RCC 7860 (cell line): ENCODE measurements at regions not wholly inside any gene's neighbourhood (a gene's known extent, or its start where the extent isn't known, plus 50 kb on each side); places are given as distances from the start of the nearest gene placed in this dataset.

Experiments used
- DNase-seq: peaks from one replicate; pipeline ENCODE4 v3.0.0-alpha.2; 2015; ENCODE audit warnings: low spot score
- FAIRE-seq: peaks from 2 replicates; lab custom pipeline; 2012; peaks lifted over from hg19 to GRCh38; lab: Jason Lieb, UNC

DNA sequence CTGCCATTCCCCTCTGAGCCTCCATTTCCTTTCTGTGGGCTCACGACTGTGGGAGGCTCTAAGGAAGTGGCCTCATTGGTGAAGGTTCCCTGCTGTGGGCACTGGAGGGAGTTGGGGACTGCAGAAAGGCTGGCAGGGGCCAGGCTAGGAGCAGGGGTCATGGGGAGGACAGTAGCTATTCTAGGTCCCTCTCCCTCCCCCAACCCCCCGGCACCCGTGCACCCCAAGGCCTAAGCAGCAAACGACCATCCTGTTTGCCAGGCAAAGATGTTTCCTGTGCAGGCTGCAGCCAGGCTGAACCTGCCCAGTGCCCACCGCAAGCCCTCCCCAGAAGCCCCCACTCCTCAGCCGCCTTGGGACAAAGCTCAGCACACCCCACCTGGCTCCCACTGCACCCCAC lies 189.4 kb downstream of the MN1 start:
- DNase-seq, result no peak
- FAIRE-seq, result no peak

DNA sequence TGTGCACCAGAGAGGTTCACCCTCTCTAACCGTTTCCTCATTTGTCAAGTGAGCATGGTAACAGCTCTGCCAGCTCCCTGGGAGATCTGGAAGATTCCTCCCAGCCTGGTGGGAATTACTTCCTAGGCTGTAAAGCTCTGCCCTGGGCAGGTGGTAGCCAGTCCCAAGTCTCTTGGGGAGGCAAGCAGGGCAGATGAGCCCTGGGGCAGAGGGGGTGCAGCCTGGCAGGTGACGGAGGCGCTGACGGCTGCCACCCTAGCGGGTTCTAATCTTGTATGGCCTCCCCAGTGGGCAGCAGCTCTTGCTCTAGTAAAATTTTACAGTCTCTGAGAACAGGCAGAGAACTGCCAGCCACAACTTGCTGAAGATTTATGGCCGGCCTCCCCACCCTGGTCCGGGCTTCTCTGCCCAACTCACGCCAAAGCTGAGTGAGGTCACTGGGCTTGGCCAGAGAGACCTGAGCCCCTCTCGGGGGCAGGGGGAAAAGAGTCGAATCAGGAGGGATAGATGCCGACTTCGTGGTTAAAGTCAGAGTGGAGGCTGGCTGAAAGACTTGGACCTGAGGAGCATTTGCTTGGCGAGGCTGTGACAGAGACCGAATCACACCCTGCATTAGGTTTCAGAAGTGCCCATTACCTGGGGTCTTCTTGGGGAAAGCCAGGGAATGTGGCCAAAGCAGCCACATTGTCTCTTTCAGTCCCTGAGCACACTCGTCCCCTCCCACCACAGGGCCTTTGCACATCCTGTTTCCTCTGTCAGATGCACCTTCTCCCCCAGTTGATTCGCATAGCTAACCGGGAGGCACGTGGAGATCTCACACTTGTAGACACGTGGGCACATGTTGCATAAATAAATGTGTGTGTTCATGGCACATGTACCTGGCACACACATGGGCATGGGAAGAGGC lies 188.2 kb downstream of the MN1 start:
- no peak for FAIRE-seq
- no peak for DNase-seq

DNA sequence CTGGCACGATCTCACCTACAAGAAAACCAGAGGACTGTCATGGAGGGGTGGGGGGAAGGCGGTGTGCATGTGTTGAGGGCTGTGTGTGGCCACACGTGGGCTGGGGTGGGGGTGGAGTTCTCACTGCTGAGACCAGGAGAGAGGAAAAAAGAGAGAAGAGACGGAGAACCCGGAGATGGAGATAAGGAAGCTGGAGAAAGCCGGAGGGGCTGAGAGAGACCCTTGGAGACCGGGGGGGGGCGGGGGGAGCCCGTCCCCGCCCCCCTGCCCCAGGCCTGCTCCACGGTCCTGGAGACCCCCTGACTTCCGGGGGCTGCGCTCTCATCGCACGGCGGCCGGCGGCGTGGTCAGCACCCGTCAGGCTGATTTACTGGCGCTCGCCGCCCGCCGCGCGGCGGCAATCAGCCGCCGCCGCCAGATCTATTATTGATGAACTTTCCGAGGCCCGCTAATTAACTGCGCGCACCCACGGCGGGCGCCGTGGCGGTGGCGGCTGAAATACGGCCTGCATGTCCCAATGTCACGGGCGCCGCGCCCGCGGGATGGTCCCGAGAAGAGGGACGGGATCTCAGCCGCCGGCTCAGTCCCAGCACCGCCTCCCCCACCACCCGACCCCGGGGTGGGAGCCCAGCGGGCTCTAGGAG lies 187.4 kb downstream of the MN1 start:
- FAIRE-seq (no peak), DNase-seq (no peak)

DNA sequence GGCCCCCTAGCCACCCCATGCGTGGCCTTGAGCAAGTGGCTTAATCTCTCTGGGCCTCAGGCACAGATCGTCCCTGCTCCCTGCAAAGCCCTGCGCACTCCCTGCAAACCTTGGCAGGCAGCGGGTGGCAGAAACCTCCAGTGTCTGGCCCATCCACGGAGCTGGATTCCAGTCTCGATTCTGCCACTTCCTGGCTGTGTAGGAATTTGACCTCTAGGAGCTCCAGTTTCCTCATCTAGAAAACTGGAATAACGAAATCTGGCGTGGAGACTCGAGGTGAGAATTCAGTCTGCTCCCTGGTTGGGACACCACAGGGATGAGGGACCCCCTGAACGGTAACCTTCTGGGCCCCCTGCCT lies 186.9 kb downstream of the MN1 start:
- DNase-seq, result no peak
- no peak for FAIRE-seq

- no peak for DNase-seq
- FAIRE-seq, result no peak
Measured at GRCh38 chr22:27615408-27615807, 186.1 kb downstream of the MN1 start.

DNA sequence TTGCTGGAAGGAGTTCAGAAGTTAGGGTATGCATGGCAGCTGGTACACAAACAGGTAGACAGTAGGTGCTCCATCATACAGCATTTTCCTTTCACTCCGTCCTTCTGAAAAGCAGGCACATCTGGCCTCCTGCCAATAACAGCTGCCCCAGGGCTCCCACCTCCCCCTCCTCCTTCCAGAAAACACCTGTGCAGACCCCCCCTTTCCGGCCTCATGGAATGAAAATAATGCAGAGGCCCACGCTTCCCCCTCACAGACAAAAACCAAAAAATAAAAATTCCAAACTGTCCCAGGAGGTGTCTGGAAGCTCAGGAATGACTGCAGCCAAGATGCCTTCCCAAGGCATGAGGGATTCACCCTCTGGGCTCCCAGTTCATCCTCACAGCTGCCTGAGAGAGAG lies 185.5 kb downstream of the MN1 start:
- DNase-seq (no peak), FAIRE-seq (no peak)

GRCh38 chr22:27617214-27617881 lies 184.2 kb downstream of the MN1 start:
- DNase-seq, result no peak
- FAIRE-seq, result no peak

DNA sequence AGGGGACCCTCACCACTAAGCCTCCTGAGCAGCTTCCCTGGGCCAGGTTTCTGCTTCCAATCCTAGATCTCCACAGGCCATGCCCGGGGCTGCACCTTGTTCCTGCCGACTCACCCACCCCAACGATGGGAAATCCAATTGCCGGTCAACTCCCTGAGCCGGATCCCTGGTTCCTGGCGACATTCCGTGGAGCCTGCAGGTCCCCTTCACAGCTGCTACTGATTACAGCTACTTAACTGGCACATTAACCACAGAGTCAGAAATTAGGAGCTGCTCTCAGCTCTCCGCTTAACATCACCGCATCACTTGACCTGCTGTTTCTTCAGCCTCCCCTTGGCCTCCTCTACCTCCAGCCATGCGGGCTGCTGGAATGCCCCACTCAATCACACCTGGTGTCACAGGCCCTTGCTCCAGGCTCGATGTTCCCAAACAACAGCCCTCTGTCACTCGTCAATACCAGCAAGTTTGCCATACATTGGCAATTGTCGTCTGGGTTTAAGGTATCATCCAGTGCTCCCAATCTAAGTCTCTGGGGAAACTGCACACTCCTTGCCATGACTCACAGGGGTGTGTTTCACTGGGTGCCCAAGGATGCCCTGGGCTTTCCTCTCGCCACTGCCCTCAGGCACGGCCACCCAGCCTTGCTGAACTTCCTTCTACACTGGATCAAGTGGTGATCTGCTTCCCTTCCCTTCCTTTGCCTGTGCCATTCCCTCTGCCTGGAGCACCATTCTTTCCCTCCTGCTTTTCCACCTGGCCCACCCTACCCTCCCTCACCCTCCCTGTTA lies 181.0 kb downstream of the MN1 start:
- FAIRE-seq (no peak), DNase-seq (no peak)

- FAIRE-seq, result no peak
Measured at GRCh38 chr22:27621486-27622070, 180.0 kb downstream of the MN1 start.

GRCh38 chr22:27624042-27624441 lies 177.5 kb downstream of the MN1 start:
- FAIRE-seq, result no peak
- DNase-seq, result no peak

More at GRCh38 chr22:27621486-27622070, 180.0 kb downstream of the MN1 start:
- DNase-seq, result no peak

- FAIRE-seq (no peak), DNase-seq (no peak)
Measured at GRCh38 chr22:27624705-27625104, 176.9 kb downstream of the MN1 start.

DNA sequence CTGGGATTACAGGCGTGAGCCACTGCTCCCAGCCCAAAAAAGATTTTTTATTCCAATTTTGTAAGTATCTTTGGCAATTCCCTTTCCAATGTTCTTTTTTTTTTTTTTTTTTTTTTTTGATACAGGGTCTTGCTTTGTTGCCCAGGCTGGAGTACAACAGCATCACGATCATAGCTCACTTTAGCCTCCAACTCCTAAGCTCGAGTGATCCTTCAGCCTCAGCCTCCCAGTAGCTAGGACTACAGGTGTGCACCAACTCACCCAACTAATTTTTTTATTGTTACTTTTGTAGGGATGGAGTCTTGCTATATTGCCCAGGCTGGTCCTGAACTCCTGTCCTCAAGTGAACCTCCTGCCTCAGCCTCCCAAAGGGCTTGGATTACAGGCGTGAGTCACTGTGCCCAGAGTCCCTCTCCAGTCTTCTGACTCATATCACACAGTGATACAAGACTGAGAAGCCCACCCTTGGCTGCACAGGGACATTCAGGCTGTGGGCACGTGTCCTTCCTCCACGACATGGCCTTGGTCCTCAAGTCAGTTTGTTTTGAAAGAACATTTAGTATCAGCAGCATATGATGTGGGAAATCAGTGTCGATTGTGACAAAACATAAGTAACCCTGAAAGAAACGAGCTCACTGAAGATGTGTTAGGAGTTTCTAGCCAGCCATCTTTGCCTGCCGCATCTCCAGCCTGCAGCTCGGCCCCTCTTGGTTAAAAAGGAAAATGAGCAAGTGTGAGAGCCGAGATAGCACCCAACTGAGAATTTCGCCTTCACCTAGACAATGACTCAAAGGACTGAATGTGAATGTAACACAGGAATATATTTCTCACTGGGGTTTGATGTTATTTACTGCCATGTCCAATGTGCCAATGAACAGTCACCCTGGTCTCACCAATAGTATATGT lies 175.5 kb downstream of the MN1 start:
- DNase-seq (peak; percentile 36), FAIRE-seq (no peak)

- DNase-seq (no peak), FAIRE-seq (no peak)
Measured at GRCh38 chr22:27626675-27627443, 174.7 kb downstream of the MN1 start.

GRCh38 chr22:27627444-27627833 lies 174.1 kb downstream of the MN1 start:
- DNase-seq (no peak), FAIRE-seq (no peak)

- DNase-seq (no peak), FAIRE-seq (no peak)
Measured at GRCh38 chr22:27627901-27628300, 173.7 kb downstream of the MN1 start.

- DNase-seq, result no peak
- no peak for FAIRE-seq
Measured at GRCh38 chr22:27628341-27628740, 173.2 kb downstream of the MN1 start.

DNA sequence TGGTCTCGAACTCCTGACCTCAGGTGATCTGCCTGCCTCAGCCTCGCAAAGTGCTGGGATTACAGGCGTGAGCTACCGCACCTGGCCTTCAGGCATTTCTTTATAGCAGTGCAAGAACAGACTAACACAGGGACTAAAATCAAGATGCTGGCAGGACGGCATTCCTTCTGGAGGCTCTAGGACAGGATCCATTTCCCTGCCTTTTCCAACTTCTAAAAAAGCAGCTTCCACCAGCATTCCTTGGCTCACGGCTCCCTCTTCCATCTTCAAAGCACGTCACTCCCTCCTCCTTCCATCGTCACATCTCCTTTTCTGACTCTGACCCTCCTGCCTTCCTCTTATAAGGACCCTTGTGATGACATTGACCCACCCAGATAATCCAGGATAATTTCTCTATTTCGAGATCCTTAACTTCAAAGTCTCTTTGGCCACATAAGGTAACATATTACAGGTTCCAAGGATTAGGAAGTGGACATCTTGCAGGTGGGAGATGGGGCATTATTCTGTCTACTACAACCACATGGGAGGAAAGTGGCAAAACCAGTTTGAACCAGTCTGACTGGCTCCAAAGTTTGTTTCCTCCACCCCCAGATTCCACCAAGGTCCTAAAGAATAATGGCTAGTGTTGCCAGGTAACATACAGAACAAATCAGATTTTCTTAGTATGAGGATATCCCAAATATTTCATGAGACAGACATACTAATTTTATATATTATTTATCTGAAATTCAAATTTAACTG lies 172.5 kb downstream of the MN1 start:
- no peak for DNase-seq
- FAIRE-seq, result no peak
